GM19324 (cell line): ENCODE measurements at regions not wholly inside any gene's neighbourhood (a gene's known extent, or its start where the extent isn't known, plus 50 kb on each side); places are given as distances from the start of the nearest gene placed in this dataset.
A peak's percentile ranks its signal among the peaks of the same experiment; 100 is the strongest.

Source experiments
- ATAC-seq: cut with Tn5 transposase; IDR thresholded peaks from one replicate; pipeline ENCODE4 v1.9.1; 2021; ENCODE audit warnings: mild to moderate bottlenecking, moderate library complexity; ENCODE audit not compliant: unreplicated experiment, low FRiP score

DNA sequence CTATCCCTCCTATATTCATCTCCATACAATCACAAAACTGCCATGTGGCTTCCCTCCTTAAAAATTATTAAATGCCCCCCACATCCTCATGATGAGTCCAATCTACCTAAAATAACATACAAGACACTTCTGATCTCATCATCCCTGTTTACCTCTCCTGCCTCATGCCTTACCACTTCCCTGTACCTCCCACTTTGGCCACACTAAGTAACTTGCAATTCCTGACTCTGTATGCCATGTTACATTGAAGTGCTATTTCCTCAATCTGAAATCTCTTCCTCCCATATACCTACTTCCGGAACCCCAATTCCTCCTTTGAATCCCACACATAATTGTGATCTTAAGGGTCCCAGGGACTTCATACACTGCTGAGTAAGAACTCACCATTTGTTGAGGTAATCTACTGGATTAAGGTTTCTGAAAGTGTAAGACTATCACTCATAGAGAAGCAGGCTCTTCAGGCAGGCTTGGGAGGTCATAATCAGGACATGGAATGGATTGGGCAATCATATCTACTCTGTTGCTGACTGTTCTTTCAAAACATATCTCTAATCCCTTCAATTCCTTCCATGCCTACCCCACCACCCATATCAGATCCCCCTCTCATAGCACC is 117.6 kb upstream of the PLEKHG7 start:
- no peak for ATAC-seq

DNA sequence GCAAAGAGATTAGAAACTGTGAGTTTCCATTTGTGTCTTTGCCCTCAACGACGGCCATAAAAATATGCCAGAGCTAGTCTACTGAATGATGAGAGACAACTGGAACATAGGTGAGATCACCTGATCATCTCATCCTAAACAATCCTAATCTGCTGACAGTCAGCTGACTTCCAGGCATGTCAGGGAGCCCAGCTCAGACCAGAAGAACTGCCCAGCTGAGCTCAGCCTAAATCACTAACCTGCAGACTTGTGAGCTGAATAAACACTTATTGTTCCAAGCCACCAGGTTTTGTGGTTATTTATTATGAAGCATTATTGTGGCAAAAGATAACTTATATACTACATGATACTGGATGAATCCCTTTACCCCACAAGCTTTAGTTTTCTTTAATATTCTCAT is 118.9 kb upstream of the PLEKHG7 start:
- no peak for ATAC-seq

DNA sequence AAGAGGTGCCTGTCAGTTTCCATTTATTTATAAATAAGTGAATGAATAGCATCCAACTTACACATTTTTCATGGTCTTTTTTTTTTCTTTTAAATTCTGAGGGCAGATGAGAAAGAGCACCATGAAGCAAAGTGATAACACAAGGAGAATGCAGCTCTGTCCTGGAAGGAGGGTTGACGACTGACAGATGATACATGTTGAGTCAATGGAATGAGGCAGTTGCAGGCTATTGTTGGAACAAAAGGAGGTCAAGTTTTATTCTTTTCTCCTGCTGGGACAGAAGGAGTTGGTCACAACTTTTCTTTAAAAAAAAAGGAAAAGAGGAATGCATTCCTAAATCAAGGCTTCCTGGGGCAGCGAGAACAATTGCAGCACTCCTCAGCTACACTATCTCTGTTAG is 119.9 kb upstream of the PLEKHG7 start:
- ATAC-seq: no peak

DNA sequence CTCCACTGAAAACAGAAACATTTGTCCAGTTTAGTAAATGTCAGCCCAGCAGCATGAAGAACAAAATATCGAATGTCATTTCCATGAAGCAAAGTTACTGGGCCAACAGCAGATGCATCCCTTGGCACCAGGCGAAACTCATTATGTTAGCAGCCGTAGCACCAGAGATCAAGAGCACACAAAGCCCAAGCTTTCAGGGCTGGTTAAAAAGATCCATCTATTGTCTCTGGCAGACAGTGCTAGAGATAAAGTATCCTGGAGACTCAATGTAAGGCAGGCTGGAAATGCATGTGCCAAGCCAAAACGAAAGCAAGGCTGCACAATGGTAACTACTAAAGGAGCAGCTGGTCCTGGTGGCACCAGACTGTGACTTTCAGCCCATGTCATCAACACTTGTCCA is 120.3 kb upstream of the PLEKHG7 start:
- no peak for ATAC-seq

- no peak for ATAC-seq
Observed at GRCh38 chr12:92581604-92582003, 121.2 kb upstream of the PLEKHG7 start.

GRCh38 chr12:92574911-92575570 is 127.7 kb upstream of the PLEKHG7 start:
- no peak for ATAC-seq

DNA sequence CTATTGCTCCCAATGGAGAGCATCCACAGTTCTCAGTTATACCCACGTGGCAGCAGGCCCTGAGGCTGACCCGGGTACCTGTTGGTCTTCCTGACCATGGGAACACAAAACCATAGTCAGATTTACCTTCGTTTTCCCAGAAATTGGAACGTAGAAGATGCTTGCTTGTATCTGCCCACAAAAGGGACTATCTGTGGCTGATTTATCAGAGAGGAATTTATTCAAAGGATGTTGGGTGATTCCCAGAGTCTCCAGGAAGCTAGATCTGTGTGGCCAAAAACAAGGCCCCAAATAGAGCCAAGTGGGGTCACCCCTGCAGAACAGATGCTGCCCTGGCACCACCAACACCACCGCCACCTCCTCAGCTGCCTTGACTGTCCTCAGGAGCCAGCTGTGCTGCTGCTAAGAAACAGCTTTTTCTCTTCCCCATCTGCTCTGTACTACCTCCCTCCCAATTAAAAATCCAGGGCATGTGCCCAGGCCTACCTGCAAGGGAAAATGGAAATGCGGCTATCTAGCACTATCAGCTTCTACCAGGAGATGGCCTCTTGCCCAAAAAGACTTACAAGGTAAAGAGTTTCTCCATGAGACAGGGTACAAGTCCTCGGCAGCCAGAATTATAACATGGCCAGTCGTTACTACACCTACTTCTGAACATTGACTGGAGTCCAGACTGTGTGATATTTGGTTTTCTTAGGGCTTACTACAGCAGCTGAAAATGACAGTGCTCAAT is 128.6 kb upstream of the PLEKHG7 start:
- ATAC-seq: no peak

DNA sequence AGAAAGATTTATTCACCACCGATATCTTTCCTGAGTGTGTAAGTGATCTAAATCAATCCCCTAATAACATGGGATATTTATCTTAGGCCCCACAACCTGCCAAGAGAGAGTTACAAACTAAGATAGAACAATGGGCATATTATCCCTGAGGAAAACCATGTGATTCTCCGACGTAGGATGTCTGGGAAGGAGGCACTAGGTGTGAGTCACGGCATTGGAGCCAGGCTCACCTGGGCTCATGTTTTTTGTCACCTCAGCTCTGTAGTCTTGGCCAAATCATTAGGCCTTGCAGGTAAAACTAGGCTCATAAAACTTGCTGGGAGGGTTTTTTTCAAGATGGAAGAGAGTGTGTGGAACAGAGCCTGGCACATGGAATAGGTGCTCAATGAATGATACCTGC is 129.7 kb upstream of the PLEKHG7 start:
- no peak for ATAC-seq

- no peak for ATAC-seq
Observed at GRCh38 chr12:92571844-92572543, 130.8 kb upstream of the PLEKHG7 start.

- no peak for ATAC-seq
Observed at GRCh38 chr12:92571169-92571568, 131.6 kb upstream of the PLEKHG7 start.

DNA sequence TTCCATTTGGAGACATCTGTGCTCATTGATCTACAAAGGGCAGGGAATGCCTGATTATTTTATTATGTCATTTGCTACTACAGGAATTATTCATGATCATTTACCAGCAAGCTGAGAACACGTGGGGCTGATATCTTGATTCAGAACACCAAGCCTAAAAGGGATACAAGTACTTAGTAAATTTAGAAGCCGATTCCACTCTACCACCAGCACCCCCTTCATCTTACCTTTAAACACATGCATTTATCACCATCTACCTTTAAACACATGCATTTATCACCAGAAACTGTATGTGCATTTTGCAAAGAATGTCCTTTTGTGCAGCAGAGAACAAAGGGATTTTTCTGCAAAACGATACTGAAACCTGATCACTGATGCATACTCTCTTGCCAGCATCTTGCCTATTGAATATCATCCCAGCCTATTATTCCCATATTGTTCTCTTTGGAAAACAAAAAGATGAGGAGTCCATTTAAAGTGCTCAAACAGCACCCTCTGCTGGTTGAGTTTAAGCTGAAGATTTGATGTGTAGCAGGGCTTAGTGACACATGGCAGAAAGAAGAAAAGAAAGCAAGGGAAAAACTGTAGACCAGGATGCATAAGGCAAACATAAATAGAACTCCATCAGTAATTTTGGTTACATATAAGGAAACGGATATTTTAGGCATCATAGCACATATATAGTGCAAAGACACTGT is 132.6 kb upstream of the PLEKHG7 start:
- peak; percentile 79 for ATAC-seq

DNA sequence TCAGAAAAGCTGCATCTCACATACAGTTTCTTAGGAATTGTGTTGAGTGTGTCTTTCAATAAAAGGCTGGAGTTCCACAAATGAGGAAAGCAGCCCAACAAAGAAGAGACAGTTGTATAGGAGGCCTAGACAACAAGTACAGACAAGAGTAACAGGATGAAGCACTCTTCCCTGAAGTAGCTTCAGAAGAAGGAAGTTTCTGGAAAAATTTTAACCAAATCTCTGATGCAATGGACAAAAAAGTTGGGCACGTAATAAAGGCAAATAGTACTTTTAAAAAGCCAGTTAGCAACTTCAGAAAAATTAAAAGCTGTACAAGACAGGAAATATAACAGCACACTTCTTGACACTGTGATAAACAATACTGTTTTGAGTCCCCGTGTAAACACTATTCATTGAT is 134.1 kb upstream of the PLEKHG7 start:
- no peak for ATAC-seq

DNA sequence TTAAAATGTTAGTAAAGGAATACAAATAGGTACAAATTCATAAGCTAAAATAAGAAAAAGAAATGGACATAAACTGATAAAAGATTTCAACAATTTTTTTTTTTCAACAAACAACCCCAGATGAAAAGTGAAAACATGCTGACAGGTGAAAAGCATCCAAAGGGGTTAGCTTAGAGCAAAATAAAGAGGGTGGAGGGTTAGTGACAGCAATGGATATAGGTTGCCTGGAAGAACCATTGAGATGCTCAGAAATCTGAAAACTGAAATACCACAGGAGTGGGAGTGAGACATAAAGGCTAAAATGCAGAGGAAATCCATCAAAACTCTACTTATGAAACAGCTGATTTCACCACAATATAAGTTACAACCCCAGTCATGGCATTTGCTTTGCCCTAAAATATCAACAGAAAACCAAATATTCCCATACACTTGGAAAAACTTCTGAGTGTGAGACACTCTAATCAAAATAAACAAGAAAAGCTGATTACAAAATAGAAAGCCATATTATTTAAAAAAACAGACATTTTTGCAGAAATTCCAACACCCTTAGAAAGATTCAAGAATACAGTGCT is 136.3 kb upstream of the PLEKHG7 start:
- no peak for ATAC-seq

GRCh38 chr12:92563819-92564218 is 139.0 kb upstream of the PLEKHG7 start:
- no peak for ATAC-seq

- no peak for ATAC-seq
Observed at GRCh38 chr12:92562063-92562734, 140.6 kb upstream of the PLEKHG7 start.

- ATAC-seq: no peak
Observed at GRCh38 chr12:92561543-92561899, 141.3 kb upstream of the PLEKHG7 start.

- no peak for ATAC-seq
Observed at GRCh38 chr12:92560713-92561542, 141.9 kb upstream of the PLEKHG7 start.

GRCh38 chr12:92558806-92559205 is 144.0 kb upstream of the PLEKHG7 start:
- ATAC-seq: no peak

GRCh38 chr12:92558215-92558773 is 144.5 kb upstream of the PLEKHG7 start:
- ATAC-seq: no peak
